ENCODE measurements at regions not wholly inside any gene's neighbourhood (a gene's known extent, or its start where the extent isn't known, plus 50 kb on each side); places are given as distances from the start of the nearest gene placed in this dataset.

GRCh38 chr2:16082276-16082675 lies 141.9 kb downstream of the MYCN start:
- no peaks in the 10 kb centered on the region for H3K79me2 ChIP-seq (ENCODE audit: control insufficient read depth, insufficient read depth, low read length)
- no peak for DNase-seq
- no peaks in the 10 kb centered on the region for H4K20me1 ChIP-seq (ENCODE audit: control insufficient read depth, insufficient read depth, low read length, poor library complexity, severe bottlenecking)
- H3K4me3 ChIP-seq (ENCODE audit: control extremely low read depth in 1 of 5, extremely low read depth in 1 of 5, insufficient read depth in 1 of 5, low read depth in 2 of 5, low read length in 4 of 5): no peak overlapping the region
- Mint-ChIP-seq H3K27me3 (peaks cover 3% of the 10 kb centered on the region), H3K27ac (no peak overlapping the region), H3K4me3 (no peak overlapping the region), H3K4me1 (no peaks in the 10 kb centered on the region), H3K9me3 (ENCODE audit: insufficient read depth) (no peaks in the 10 kb centered on the region)
- no peak overlapping the region for H3K9ac ChIP-seq (ENCODE audit: low read length)
- ChIA-PET POLR2A (no interaction called here), CTCF (no interaction called here)
- no peaks in the 10 kb centered on the region for H3K9me3 ChIP-seq (ENCODE audit: control extremely low read depth in 1 of 3, control insufficient read depth in 2 of 3, insufficient read depth in 1 of 3, low read length in 2 of 3)
- H3K4me2 ChIP-seq (replicated peaks; ENCODE audit: low read depth, low read length, poor library complexity, severe bottlenecking): no peak overlapping the region
- TF ChIP-seq, protein P1, sequence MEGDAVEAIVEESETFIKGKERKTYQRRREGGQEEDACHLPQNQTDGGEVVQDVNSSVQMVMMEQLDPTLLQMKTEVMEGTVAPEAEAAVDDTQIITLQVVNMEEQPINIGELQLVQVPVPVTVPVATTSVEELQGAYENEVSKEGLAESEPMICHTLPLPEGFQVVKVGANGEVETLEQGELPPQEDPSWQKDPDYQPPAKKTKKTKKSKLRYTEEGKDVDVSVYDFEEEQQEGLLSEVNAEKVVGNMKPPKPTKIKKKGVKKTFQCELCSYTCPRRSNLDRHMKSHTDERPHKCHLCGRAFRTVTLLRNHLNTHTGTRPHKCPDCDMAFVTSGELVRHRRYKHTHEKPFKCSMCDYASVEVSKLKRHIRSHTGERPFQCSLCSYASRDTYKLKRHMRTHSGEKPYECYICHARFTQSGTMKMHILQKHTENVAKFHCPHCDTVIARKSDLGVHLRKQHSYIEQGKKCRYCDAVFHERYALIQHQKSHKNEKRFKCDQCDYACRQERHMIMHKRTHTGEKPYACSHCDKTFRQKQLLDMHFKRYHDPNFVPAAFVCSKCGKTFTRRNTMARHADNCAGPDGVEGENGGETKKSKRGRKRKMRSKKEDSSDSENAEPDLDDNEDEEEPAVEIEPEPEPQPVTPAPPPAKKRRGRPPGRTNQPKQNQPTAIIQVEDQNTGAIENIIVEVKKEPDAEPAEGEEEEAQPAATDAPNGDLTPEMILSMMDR (IDR thresholded peaks at IDR 0.05): no peak
- no peak for TF ChIP-seq EZH2 (IDR thresholded peaks at IDR 0.05; ENCODE audit: borderline replicate concordance, insufficient read depth, low read depth, low read length, poor library complexity, severe bottlenecking)
- H3K4me1 ChIP-seq (ENCODE audit: control insufficient read depth in 2 of 2, insufficient read depth in 2 of 2, low read length in 2 of 2): no peaks in the 10 kb centered on the region
- intact Hi-C loops (cut with micrococcal nuclease): no loop called here
- no CpG with 5 or more reads among the region's 1 CpG for WGBS (ENCODE audit: insufficient coverage)
- H3K27me3 ChIP-seq (replicated peaks in 1 of 4; ENCODE audit: control extremely low read depth in 1 of 4, control insufficient read depth in 3 of 4, insufficient read depth in 4 of 4, low read length in 3 of 4): no peaks in the 10 kb centered on the region
- no peak overlapping the region for H2AFZ ChIP-seq (ENCODE audit: insufficient read depth, low read depth, low read length, poor library complexity, severe bottlenecking)
- ATAC-seq (ENCODE audit: low read depth): no peak
- no peak overlapping the region for H3K27ac ChIP-seq (ENCODE audit: low read length in 2 of 2)
- no peaks in the 10 kb centered on the region for H3K36me3 ChIP-seq (replicated peaks in 1 of 2; ENCODE audit: control extremely low read depth in 1 of 2, control insufficient read depth in 1 of 2, extremely low read depth in 1 of 2, insufficient read depth in 2 of 2, low read length in 1 of 2)

GRCh38 chr2:16081316-16082200 lies 141.2 kb downstream of the MYCN start:
- no peaks in the 10 kb centered on the region for H3K4me1 Mint-ChIP-seq
- ATAC-seq (ENCODE audit: low read depth) (no peak), DNase-seq (no peak)
- TF ChIP-seq, protein P1 (IDR thresholded peaks at IDR 0.05): no peak
- no peak for TF ChIP-seq EZH2 (IDR thresholded peaks at IDR 0.05; ENCODE audit: borderline replicate concordance, insufficient read depth, low read depth, low read length, poor library complexity, severe bottlenecking)
- Histone ChIP-seq H3K4me3 (ENCODE audit: control extremely low read depth in 1 of 5, extremely low read depth in 1 of 5, insufficient read depth in 1 of 5, low read depth in 2 of 5, low read length in 4 of 5) (no peak overlapping the region), H3K9ac (ENCODE audit: low read length) (no peak overlapping the region), H3K4me2 (replicated peaks; ENCODE audit: low read depth, low read length, poor library complexity, severe bottlenecking) (no peak overlapping the region), H2AFZ (ENCODE audit: insufficient read depth, low read depth, low read length, poor library complexity, severe bottlenecking) (no peak overlapping the region), H3K4me1 (ENCODE audit: control insufficient read depth in 2 of 2, insufficient read depth in 2 of 2, low read length in 2 of 2) (no peaks in the 10 kb centered on the region), H3K27ac (ENCODE audit: low read length in 2 of 2) (no peak overlapping the region), H3K79me2 (ENCODE audit: control insufficient read depth, insufficient read depth, low read length) (no peaks in the 10 kb centered on the region), H3K36me3 (replicated peaks in 1 of 2; ENCODE audit: control extremely low read depth in 1 of 2, control insufficient read depth in 1 of 2, extremely low read depth in 1 of 2, insufficient read depth in 2 of 2, low read length in 1 of 2) (no peaks in the 10 kb centered on the region), H4K20me1 (ENCODE audit: control insufficient read depth, insufficient read depth, low read length, poor library complexity, severe bottlenecking) (no peaks in the 10 kb centered on the region), H3K27me3 (replicated peaks in 1 of 4; ENCODE audit: control extremely low read depth in 1 of 4, control insufficient read depth in 3 of 4, insufficient read depth in 4 of 4, low read length in 3 of 4) (no peaks in the 10 kb centered on the region), H3K9me3 (ENCODE audit: control extremely low read depth in 1 of 3, control insufficient read depth in 2 of 3, insufficient read depth in 1 of 3, low read length in 2 of 3) (no peaks in the 10 kb centered on the region)
- H3K27ac Mint-ChIP-seq: no peak overlapping the region
- peaks cover 3% of the 10 kb centered on the region for H3K27me3 Mint-ChIP-seq
- intact Hi-C loops (cut with micrococcal nuclease): no loop called here
- 100% methylated on average over 4 of the region's 7 CpGs for WGBS (ENCODE audit: insufficient coverage)
- H3K4me3 Mint-ChIP-seq: no peak overlapping the region
- H3K9me3 Mint-ChIP-seq (ENCODE audit: insufficient read depth): no peaks in the 10 kb centered on the region
- CTCF ChIA-PET: no interaction called here
- POLR2A ChIA-PET: no interaction called here

All from B cell (primary cell).